Suprapubic skin (tissue), 4 donors: ENCODE measurements at regions not wholly inside any gene's neighbourhood (a gene's known extent, or its start where the extent isn't known, plus 50 kb on each side); places are given as distances from the start of the nearest gene placed in this dataset.
"Not testable (repeated sequence)": the region's sequence is repeated elsewhere in the genome, so short reads cannot be mapped to it uniquely, and the experiment has no call there.

Experiments used
- DNase-seq, 2 donors: peaks; one replicate each; pipeline ENCODE4 v3.0.0-alpha.2; 2019; ENCODE audit warnings: low spot score in 2 of 2
- H3K27ac ChIP-seq: fragments of 200-600 bp; sonication (generic); one replicate; pipeline ENCODE4 v1.5.1; 2019
- H3K27me3 ChIP-seq: fragments of 200-600 bp; sonication (generic); one replicate; pipeline ENCODE4 v1.5.1; 2019
- H3K36me3 ChIP-seq: fragments of 200-600 bp; sonication (generic); one replicate; pipeline ENCODE4 v1.5.1; 2019
- H3K4me1 ChIP-seq: fragments of 200-600 bp; sonication (generic); one replicate; pipeline ENCODE4 v1.5.1; 2019
- H3K4me3 ChIP-seq: fragments of 200-600 bp; sonication (generic); one replicate; pipeline ENCODE4 v1.5.1; 2019; ENCODE audit warnings: mild to moderate bottlenecking
- H3K9me3 ChIP-seq: fragments of 200-600 bp; sonication (generic); one replicate; pipeline ENCODE4 v1.5.1; 2019
- EP300 ChIP-seq: sonication (generic); formaldehyde crosslinking; IDR thresholded peaks from one replicate; pipeline ENCODE4 v1.6.1; 2017; ENCODE audit warnings: antibody characterized with exemption
- POLR2A ChIP-seq, 2 donors: fragments of 450-650 bp; IDR thresholded peaks; one replicate each; pipeline ENCODE4 v1.6.1; 2017; ENCODE audit warnings: antibody characterized with exemption in 2 of 2, mild to moderate bottlenecking in 2 of 2, moderate library complexity in 2 of 2
- POLR2AphosphoS5 ChIP-seq, 3 donors: sonication (generic); formaldehyde crosslinking; IDR thresholded peaks; one replicate each; pipeline ENCODE4 v1.6.1; 2017; ENCODE audit warnings: antibody characterized with exemption in 3 of 3
- WGBS: methylation state at CpG from one replicate; pipeline ENCODE4 v1.1.5; 2018; 5-methylcytosine and 5-hydroxymethylcytosine counted together
- TF ChIP-seq, protein P1 (sequence below), 2 donors: fragments of 200-600 bp in 1 of 2; fragments of 450-650 bp in 1 of 2; sonication (generic) in 1 of 2; IDR thresholded peaks; one replicate each; pipeline ENCODE4 v1.5.1; 2016 to 2019; ENCODE audit warnings: antibody characterized with exemption in 2 of 2, mild to moderate bottlenecking in 1 of 2, moderate library complexity in 1 of 2

DNA sequence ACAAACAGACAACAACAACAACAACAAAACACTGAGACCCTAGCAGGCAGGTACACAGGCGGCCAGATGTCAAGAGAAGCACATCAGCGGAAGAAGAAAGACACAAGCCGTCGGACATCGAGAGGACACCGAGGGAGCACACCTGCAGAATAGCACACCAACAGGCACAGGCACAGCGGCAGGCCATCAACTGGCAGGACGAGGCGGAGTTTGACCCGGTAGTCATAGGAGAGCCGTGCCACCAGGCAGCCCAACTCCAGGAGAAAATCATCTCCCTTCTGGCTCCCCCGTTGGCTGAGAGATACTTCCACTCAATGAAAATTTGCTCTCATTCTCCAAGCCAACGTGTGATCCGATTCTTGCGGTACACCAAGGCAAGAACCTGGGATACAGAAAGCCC lies 352.1 kb upstream of the IZUMO3 start:
- Histone ChIP-seq H3K9me3 (no peaks in the 10 kb centered on the region), H3K27me3 (no peaks in the 10 kb centered on the region)

DNA sequence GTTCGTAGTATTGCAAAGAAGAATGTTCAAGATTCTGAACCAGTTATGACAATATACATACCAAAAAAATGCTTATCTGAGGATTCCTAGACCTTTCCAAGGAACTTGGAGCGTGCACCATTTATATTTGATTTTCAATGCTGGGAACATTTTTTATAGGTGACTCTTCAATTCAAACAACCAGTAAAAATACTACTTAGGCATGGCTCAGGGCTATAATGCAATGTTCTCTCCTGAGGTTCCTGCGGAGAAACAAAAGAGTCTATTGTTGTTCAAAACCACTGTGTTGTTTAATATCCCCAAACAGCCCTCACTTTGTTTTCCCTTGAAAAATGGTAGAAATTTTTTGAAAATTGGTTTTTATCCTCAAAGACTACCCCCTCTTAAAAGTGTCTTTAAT lies 335.7 kb upstream of the IZUMO3 start:
- WGBS = 63% methylated on average over 3 of the region's 3 CpGs
- TF ChIP-seq, protein P1, sequence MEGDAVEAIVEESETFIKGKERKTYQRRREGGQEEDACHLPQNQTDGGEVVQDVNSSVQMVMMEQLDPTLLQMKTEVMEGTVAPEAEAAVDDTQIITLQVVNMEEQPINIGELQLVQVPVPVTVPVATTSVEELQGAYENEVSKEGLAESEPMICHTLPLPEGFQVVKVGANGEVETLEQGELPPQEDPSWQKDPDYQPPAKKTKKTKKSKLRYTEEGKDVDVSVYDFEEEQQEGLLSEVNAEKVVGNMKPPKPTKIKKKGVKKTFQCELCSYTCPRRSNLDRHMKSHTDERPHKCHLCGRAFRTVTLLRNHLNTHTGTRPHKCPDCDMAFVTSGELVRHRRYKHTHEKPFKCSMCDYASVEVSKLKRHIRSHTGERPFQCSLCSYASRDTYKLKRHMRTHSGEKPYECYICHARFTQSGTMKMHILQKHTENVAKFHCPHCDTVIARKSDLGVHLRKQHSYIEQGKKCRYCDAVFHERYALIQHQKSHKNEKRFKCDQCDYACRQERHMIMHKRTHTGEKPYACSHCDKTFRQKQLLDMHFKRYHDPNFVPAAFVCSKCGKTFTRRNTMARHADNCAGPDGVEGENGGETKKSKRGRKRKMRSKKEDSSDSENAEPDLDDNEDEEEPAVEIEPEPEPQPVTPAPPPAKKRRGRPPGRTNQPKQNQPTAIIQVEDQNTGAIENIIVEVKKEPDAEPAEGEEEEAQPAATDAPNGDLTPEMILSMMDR (IDR thresholded peaks at IDR 0.05) = no peak
- TF ChIP-seq POLR2A (IDR thresholded peaks at IDR 0.05) (no peak), EP300 (no peak), POLR2AphosphoS5 (IDR thresholded peaks at IDR 0.05) (no peak)

More for the DNA sequence above, 352.1 kb upstream of the IZUMO3 start:
- TF ChIP-seq POLR2A (IDR thresholded peaks at IDR 0.05) = no peak
- no peaks in the 10 kb centered on the region for H3K36me3 ChIP-seq
- H3K4me1 ChIP-seq = no peaks in the 10 kb centered on the region
- no peak overlapping the region for H3K27ac ChIP-seq
- WGBS = 95% methylated on average over 15 of the region's 15 CpGs
- H3K4me3 ChIP-seq = no peak overlapping the region
- DNase-seq = no peak

DNA sequence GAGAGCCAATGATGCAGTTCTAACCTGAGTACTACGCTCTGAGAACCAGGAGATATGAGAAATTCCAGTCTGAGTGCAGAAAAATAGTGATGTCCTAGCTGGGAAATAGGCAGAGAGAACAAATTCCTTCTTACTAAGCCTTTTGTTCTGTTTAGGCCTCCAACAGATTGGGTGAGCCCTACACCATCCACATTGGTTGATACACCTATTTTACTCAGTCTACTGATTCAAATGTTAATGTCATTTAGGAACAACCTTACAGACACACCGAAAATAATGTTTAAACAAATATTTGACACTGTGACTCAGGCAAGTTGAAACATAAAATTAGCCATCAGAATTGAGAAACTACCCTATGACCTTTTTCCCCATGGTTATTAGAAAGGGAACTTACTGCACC lies 333.9 kb upstream of the IZUMO3 start:
- 52% methylated on average over 2 of the region's 2 CpGs for WGBS
- H3K4me3 ChIP-seq = no peak overlapping the region
- H3K9me3 ChIP-seq = no peaks in the 10 kb centered on the region
- H3K4me1 ChIP-seq = no peaks in the 10 kb centered on the region
- H3K27ac ChIP-seq = no peak overlapping the region
- TF ChIP-seq, protein P1 (IDR thresholded peaks at IDR 0.05) = no peak
- TF ChIP-seq EP300 (no peak), POLR2AphosphoS5 (IDR thresholded peaks at IDR 0.05) (no peak), POLR2A (IDR thresholded peaks at IDR 0.05) (no peak)
- no peaks in the 10 kb centered on the region for H3K36me3 ChIP-seq
- no peak for DNase-seq
- no peaks in the 10 kb centered on the region for H3K27me3 ChIP-seq

More for the DNA sequence above, 335.7 kb upstream of the IZUMO3 start:
- Histone ChIP-seq H3K4me3 (no peak overlapping the region), H3K4me1 (no peaks in the 10 kb centered on the region), H3K27me3 (no peaks in the 10 kb centered on the region), H3K36me3 (no peaks in the 10 kb centered on the region), H3K27ac (no peak overlapping the region), H3K9me3 (no peaks in the 10 kb centered on the region)
- DNase-seq = no peak

DNA sequence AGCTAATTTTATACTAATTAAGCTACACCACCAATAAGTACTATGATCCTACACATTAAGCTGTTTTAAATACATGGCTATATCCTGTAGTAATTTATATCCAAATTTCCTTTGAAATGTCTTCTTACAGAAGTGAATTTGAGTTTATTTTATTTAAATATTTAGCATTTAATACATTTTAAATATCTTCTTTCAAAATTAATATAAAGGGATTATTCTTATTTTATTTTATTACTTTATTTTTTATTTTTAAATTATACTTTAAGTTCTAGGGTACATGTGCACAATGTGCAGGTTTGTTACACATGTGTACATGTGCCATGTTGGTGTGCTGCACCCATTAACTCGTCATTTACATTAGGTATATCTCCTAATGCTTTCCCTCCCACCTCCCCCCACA lies 310.9 kb upstream of the IZUMO3 start:
- not testable (repeated sequence) for H3K36me3 ChIP-seq, DNase-seq, H3K27me3 ChIP-seq, H3K4me3 ChIP-seq, H3K27ac ChIP-seq, H3K4me1 ChIP-seq, H3K9me3 ChIP-seq
- 80% methylated on average over 1 of the region's 1 CpG for WGBS

DNA sequence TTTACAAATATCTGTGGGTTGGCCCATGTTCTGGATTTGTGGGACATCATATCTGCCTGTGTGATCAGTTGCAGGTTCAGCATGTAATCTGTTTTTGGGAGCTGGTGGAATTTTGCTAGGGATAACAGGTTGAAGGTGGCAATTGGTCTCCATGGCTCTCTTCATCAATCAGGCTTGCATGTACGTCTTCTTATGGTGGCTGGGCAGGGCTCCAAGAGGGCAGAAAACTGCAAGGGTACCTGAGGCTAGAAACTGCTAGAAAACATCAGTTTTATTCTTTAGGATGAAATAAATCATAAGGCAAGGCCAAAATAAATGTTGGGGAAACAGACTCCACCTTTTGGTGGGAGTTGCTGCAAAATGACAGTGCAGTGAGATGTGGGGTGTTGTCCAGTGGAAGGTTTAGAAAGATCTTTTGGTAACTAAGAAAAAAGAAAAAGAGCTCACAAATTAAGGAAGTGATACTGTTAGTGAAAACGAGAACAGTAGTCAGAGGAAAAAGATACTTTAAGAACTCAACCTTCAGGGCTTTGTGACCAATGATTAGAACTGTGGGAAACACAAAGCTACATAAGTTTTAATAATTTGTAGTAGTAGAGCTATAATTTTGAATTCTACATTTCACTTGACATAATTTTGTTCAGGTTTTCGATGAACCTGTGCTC lies 300.7 kb upstream of the IZUMO3 start:
- 57% methylated on average over 3 of the region's 3 CpGs for WGBS

DNA sequence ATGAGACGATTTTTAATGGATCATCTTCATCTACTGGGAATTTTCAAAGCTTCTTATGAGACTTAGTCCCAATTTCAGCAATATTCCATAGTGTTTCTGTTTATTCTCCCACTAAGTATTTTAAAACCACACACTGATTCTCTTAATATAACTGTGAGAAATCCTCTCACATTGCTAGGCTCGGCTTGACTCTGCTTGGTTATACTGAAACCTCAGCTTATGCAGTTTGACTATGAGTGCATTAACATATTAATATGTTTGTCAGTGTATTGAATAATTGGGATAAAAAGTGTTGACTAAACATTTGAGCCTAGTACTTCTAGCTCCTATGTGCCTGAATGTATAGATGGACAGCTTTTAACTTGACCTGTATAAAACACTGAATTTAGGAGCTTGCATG lies 298.5 kb upstream of the IZUMO3 start:
- 78% methylated on average over 2 of the region's 2 CpGs for WGBS
- Histone ChIP-seq H3K36me3 (no peaks in the 10 kb centered on the region), H3K4me3 (no peak overlapping the region), H3K4me1 (no peaks in the 10 kb centered on the region), H3K27me3 (no peaks in the 10 kb centered on the region), H3K9me3 (no peaks in the 10 kb centered on the region), H3K27ac (no peak overlapping the region)
- DNase-seq = no peak
- TF ChIP-seq EP300 (no peak), POLR2AphosphoS5 (IDR thresholded peaks at IDR 0.05) (no peak), POLR2A (IDR thresholded peaks at IDR 0.05) (no peak)
- TF ChIP-seq, protein P1 (IDR thresholded peaks at IDR 0.05) = no peak

More for the DNA sequence above, 300.7 kb upstream of the IZUMO3 start:
- no peaks in the 10 kb centered on the region for H3K4me1 ChIP-seq
- H3K9me3 ChIP-seq = no peaks in the 10 kb centered on the region
- no peaks in the 10 kb centered on the region for H3K36me3 ChIP-seq
- no peak overlapping the region for H3K4me3 ChIP-seq
- no peaks in the 10 kb centered on the region for H3K27me3 ChIP-seq
- no peak for DNase-seq
- H3K27ac ChIP-seq = no peak overlapping the region
- TF ChIP-seq POLR2A (IDR thresholded peaks at IDR 0.05) (no peak), POLR2AphosphoS5 (IDR thresholded peaks at IDR 0.05) (no peak)
- TF ChIP-seq, protein P1 (IDR thresholded peaks at IDR 0.05) = no peak
